ENCODE measurements at regions not wholly inside any gene's neighbourhood (a gene's known extent, or its start where the extent isn't known, plus 50 kb on each side); places are given as distances from the start of the nearest gene placed in this dataset.

DNA sequence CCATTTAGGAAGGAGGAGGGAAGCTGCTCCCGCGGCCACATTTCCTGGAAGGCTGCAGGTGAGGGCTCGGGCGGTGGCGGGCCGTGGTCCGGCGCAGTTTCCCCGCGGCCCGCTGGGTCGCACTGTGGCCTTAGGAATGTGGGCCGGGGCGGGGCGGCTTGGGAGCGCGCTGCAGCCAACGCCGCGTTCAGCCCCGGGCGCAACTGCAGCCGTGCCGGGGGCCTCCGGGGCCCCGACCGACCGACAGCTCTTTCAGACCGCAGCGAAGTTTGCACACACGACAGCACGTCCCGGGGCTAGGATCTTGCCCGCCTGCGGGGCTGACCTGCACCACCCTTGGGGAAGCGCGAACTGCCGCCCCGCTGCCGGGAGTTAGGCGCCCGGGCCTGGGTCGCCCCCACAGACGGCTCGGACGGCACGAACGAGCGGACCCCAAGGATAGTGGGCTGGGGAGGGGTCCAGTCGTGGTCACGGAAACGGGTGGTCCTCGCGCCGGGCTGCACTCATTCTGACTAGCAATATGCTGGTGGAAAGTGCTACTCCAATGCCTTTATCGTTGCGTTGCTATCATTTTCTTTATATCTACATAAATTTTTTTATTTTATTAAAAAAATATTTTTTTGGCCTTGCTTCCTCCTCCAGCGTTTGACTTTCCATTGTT, 69.9 kb upstream of the DLX2 start:
- Histone ChIP-seq H3K27ac (ENCODE audit: low read length) (no peak overlapping the region), H3K4me1 (ENCODE audit: control insufficient read depth, insufficient read depth, low read length) (peaks cover 2% of the 10 kb centered on the region; the same call in 1 of the 2 replicates)
- in situ Hi-C loops (cut with HindIII; ENCODE audit: low pct_unique_long_range_greater_than_20kb, low sequenced_read_pairs) = no loop called here

DNA sequence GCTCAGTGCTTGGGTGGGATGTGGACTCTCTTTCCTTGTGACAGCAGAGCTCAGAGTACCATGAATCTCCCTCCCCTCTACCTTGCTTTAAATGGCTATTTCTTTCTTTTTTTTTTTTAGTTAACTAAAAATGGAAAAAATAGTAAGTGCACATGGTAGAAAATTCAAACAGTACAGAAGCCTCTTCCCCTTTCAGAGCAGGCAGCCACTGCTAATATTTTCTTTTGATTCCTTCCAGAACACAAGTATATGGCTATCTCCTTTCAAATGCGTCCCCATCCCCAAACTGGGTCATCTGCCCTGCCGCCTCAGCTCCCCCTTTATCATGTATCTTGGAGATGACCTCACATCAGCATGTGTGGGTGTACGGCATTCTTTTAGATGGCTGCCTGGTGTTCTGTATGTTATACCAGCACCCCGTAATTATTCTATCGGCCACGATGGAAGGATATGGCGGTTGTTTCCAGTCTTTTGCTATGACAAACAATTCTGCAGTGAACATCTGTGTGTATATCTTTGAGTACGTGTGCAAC, 70.5 kb upstream of the DLX2 start:
- DNase-seq (ENCODE audit: low read depth, low spot score) (no peak), ATAC-seq (no peak)
- BruUV-seq (replicated peaks) = no TSS peak
- TF ChIP-seq, protein P1, sequence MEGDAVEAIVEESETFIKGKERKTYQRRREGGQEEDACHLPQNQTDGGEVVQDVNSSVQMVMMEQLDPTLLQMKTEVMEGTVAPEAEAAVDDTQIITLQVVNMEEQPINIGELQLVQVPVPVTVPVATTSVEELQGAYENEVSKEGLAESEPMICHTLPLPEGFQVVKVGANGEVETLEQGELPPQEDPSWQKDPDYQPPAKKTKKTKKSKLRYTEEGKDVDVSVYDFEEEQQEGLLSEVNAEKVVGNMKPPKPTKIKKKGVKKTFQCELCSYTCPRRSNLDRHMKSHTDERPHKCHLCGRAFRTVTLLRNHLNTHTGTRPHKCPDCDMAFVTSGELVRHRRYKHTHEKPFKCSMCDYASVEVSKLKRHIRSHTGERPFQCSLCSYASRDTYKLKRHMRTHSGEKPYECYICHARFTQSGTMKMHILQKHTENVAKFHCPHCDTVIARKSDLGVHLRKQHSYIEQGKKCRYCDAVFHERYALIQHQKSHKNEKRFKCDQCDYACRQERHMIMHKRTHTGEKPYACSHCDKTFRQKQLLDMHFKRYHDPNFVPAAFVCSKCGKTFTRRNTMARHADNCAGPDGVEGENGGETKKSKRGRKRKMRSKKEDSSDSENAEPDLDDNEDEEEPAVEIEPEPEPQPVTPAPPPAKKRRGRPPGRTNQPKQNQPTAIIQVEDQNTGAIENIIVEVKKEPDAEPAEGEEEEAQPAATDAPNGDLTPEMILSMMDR (IDR thresholded peaks at IDR 0.05) = no peak
- TF ChIP-seq SIN3A (IDR thresholded peaks at IDR 0.05; ENCODE audit: borderline replicate concordance, insufficient read depth, low read depth, low read length) = no peak
- TF ChIP-seq, protein P2, sequence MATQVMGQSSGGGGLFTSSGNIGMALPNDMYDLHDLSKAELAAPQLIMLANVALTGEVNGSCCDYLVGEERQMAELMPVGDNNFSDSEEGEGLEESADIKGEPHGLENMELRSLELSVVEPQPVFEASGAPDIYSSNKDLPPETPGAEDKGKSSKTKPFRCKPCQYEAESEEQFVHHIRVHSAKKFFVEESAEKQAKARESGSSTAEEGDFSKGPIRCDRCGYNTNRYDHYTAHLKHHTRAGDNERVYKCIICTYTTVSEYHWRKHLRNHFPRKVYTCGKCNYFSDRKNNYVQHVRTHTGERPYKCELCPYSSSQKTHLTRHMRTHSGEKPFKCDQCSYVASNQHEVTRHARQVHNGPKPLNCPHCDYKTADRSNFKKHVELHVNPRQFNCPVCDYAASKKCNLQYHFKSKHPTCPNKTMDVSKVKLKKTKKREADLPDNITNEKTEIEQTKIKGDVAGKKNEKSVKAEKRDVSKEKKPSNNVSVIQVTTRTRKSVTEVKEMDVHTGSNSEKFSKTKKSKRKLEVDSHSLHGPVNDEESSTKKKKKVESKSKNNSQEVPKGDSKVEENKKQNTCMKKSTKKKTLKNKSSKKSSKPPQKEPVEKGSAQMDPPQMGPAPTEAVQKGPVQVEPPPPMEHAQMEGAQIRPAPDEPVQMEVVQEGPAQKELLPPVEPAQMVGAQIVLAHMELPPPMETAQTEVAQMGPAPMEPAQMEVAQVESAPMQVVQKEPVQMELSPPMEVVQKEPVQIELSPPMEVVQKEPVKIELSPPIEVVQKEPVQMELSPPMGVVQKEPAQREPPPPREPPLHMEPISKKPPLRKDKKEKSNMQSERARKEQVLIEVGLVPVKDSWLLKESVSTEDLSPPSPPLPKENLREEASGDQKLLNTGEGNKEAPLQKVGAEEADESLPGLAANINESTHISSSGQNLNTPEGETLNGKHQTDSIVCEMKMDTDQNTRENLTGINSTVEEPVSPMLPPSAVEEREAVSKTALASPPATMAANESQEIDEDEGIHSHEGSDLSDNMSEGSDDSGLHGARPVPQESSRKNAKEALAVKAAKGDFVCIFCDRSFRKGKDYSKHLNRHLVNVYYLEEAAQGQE (IDR thresholded peaks at IDR 0.05; ENCODE audit: insufficient read depth in 1 of 2, low read depth in 2 of 2, low read length in 1 of 2) = no peak
- TF ChIP-seq TCF7L2 (IDR thresholded peaks at IDR 0.05; ENCODE audit: low read depth, low read length) = no peak
- TF ChIP-seq POLR2AphosphoS5 (IDR thresholded peaks at IDR 0.05; ENCODE audit: low read depth, low read length) = no peak
- no peaks in the 10 kb centered on the region for H3K27me3 ChIP-seq (ENCODE audit: control insufficient read depth, insufficient read depth, low read length)
- H3K27ac ChIP-seq (ENCODE audit: low read length) = no peak overlapping the region
- CTCF ChIA-PET = interaction anchor here (1.2 to 4.0 kb wide), 3 partner anchors 265 to 293 kb away, joined by 3 to 24 read pairs (median 6); no protein-coding TSS in a partner anchor
- no peaks in the 10 kb centered on the region for H3K9me3 ChIP-seq (ENCODE audit: control insufficient read depth, insufficient read depth, low read depth, low read length)
- intact Hi-C loops (cut with micrococcal nuclease; ENCODE audit: unreplicated experiment) = loop anchor here (1.0 kb wide), 1 partner anchor 292 kb away; no protein-coding TSS in a partner anchor
- no peaks in the 10 kb centered on the region for H3K36me3 ChIP-seq (ENCODE audit: control insufficient read depth, insufficient read depth, low read length)
- H3K4me1 ChIP-seq (ENCODE audit: control insufficient read depth, insufficient read depth, low read length) = peaks cover 2% of the 10 kb centered on the region; the same call in 1 of the 2 replicates
- peak overlapping the region; percentile 57 to 73 for H3K4me3 ChIP-seq (ENCODE audit: low read depth in 2 of 2, low read length in 2 of 2)
- in situ Hi-C loops (cut with HindIII; ENCODE audit: low pct_unique_long_range_greater_than_20kb, low sequenced_read_pairs) = no loop called here
- POLR2A ChIA-PET = no interaction called here

More for the DNA sequence above, 69.9 kb upstream of the DLX2 start:
- Histone ChIP-seq H3K27me3 (ENCODE audit: control insufficient read depth, insufficient read depth, low read length) (no peaks in the 10 kb centered on the region), H3K9me3 (ENCODE audit: control insufficient read depth, insufficient read depth, low read depth, low read length) (no peaks in the 10 kb centered on the region), H3K4me3 (ENCODE audit: low read depth in 2 of 2, low read length in 2 of 2) (peak overlapping the region; percentile 57 to 73), H3K36me3 (ENCODE audit: control insufficient read depth, insufficient read depth, low read length) (no peaks in the 10 kb centered on the region)
- ATAC-seq (peak; percentile 100), DNase-seq (ENCODE audit: low read depth, low spot score) (no peak)
- ChIA-PET POLR2A (no interaction called here), CTCF (interaction anchor here (0.8 to 4.0 kb wide), 4 partner anchors 266 to 312 kb away, joined by 3 to 24 read pairs (median 4); no protein-coding TSS in a partner anchor)
- no peak for TF ChIP-seq POLR2AphosphoS5 (IDR thresholded peaks at IDR 0.05; ENCODE audit: low read depth, low read length)
- TF ChIP-seq, protein P1 (IDR thresholded peaks at IDR 0.05) = peak; percentile 94
- intact Hi-C loops (cut with micrococcal nuclease; ENCODE audit: unreplicated experiment) = loop anchor here (1.0 kb wide), 1 partner anchor 293 kb away; no protein-coding TSS in a partner anchor
- BruUV-seq (replicated peaks) = no TSS peak

Measured in Panc1 (cell line).